GM23248 (cell line): ENCODE measurements at regions not wholly inside any gene's neighbourhood (a gene's known extent, or its start where the extent isn't known, plus 50 kb on each side); places are given as distances from the start of the nearest gene placed in this dataset.

Experiments
- DNase-seq: peaks from one replicate; pipeline ENCODE4 v3.0.0-alpha.2; 2015
- H2AFZ ChIP-seq: fragments of 200-600 bp; sonication (generic); 2 replicates; pipeline ENCODE4 v1.6.1; 2016; ENCODE audit warnings: antibody characterized with exemption
- H3F3A ChIP-seq: fragments of 200-600 bp; sonication (generic); 2 replicates; pipeline ENCODE4 v1.6.1; 2016; ENCODE audit warnings: mild to moderate bottlenecking, antibody characterized with exemption, mixed run types; ENCODE audit not compliant: insufficient read depth
- H3K27ac ChIP-seq: fragments of 200-600 bp; sonication (generic); 2 replicates; pipeline ENCODE4 v1.5.1; 2016; ENCODE audit warnings: mild to moderate bottlenecking
- H3K27me3 ChIP-seq: fragments of 200-600 bp; sonication (generic); replicated peaks from 2 replicates; pipeline ENCODE4 v1.6.1; 2016; ENCODE audit warnings: mild to moderate bottlenecking; ENCODE audit not compliant: insufficient read depth
- H3K36me3 ChIP-seq: fragments of 200-600 bp; sonication (generic); 2 replicates; pipeline ENCODE4 v1.6.1; 2016; ENCODE audit warnings: low read depth, mild to moderate bottlenecking
- H3K4me1 ChIP-seq: fragments of 200-600 bp; sonication (generic); 2 replicates; pipeline ENCODE4 v1.6.1; 2016; ENCODE audit warnings: mild to moderate bottlenecking; ENCODE audit not compliant: insufficient read depth
- H3K4me2 ChIP-seq: fragments of 200-600 bp; sonication (generic); one replicate; pipeline ENCODE4 v1.6.1; 2016; ENCODE audit warnings: mild to moderate bottlenecking; ENCODE audit not compliant: unreplicated experiment
- H3K4me3 ChIP-seq: fragments of 200-600 bp; sonication (generic); 2 replicates; pipeline ENCODE4 v1.5.1; 2016; ENCODE audit warnings: mild to moderate bottlenecking
- H3K79me2 ChIP-seq: fragments of 200-600 bp; sonication (generic); 2 replicates; pipeline ENCODE4 v1.6.1; 2016; ENCODE audit warnings: mild to moderate bottlenecking; ENCODE audit not compliant: insufficient read depth
- H3K9ac ChIP-seq: fragments of 200-600 bp; sonication (generic); 2 replicates; pipeline ENCODE4 v1.6.1; 2016; ENCODE audit warnings: mild to moderate bottlenecking
- H3K9me2 ChIP-seq: fragments of 200-600 bp; sonication (generic); 2 replicates; pipeline ENCODE4 v1.6.1; 2016; ENCODE audit warnings: mixed run types, mild to moderate bottlenecking, moderate library complexity; ENCODE audit not compliant: insufficient read depth
- H3K9me3 ChIP-seq: fragments of 200-600 bp; sonication (generic); one replicate; pipeline ENCODE4 v1.6.1; 2017; ENCODE audit warnings: low read depth
- H4K20me1 ChIP-seq: fragments of 200-600 bp; sonication (generic); 2 replicates; pipeline ENCODE4 v1.6.0; 2016; ENCODE audit not compliant: insufficient read depth
- EZH2 ChIP-seq: fragments of 200-600 bp; sonication (generic); IDR thresholded peaks from 2 replicates; pipeline ENCODE4 v1.6.1; 2018; ENCODE audit warnings: antibody characterized with exemption, mild to moderate bottlenecking; ENCODE audit not compliant: insufficient read depth, poor library complexity, severe bottlenecking
- EZH2phosphoT487 ChIP-seq: fragments of 200-600 bp; sonication (generic); IDR thresholded peaks from 2 replicates; pipeline ENCODE4 v1.6.1; 2018; ENCODE audit warnings: antibody characterized with exemption, moderate library complexity, mild to moderate bottlenecking, low read depth; ENCODE audit not compliant: insufficient read depth
- WGBS, 2 experiments: methylation state at CpG; one replicate each; pipeline ENCODE4 v1.1.6; 2015 to 2017; ENCODE audit warnings: low lambda C conversion rate in 2 of 2, low coverage in 1 of 2; ENCODE audit errors: missing lambda C conversion rate in 2 of 2; 5-methylcytosine and 5-hydroxymethylcytosine counted together
- in situ Hi-C: fragments of 300-500 bp; cut with MboI; formaldehyde crosslinking; loops from 2 replicates; pipeline ENCODE4 v1.15.0; 2020

DNA sequence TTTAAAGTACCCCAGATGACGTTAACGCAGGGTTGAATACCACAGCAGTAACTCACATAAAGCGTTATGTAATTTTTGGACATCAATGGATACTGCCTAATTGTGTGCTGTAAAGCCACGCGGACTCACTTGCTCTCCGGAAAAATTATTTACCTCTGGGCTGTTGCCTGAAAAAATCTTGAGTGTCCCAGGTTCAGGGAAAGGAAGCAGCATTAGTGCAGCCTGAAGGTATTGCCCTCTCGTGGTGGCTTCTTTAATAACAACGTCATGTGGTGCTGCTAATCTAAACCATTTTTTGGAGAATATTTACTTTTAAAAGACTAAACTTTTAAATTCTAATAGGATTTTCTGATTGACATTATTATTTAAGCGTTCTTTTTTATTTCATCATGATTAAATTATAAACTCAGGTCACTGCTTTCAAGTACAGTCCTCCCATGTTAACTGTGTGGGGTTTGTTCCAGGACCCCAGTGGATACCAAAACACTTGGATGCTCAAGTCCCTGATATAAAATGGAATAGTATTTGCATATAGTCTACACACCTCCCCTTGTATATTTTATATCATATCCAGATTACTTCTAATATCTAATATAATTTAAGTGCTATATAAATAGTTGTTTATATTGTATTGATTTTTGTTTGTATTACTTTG, 384.8 kb downstream of the FAM133A start:
- no peaks in the 10 kb centered on the region for H3K79me2 ChIP-seq
- H4K20me1 ChIP-seq = no peaks in the 10 kb centered on the region
- no peak overlapping the region for H3K4me3 ChIP-seq
- no peaks in the 10 kb centered on the region for H3F3A ChIP-seq
- in situ Hi-C loops = no loop called here
- H3K4me2 ChIP-seq = no peak overlapping the region
- H3K9ac ChIP-seq = no peak overlapping the region
- H3K27me3 ChIP-seq = no peaks in the 10 kb centered on the region
- no peaks in the 10 kb centered on the region for H3K9me2 ChIP-seq
- TF ChIP-seq EZH2 (no peak), EZH2phosphoT487 (no peak)
- no peaks in the 10 kb centered on the region for H3K4me1 ChIP-seq
- DNase-seq = peak; percentile 23
- H3K27ac ChIP-seq = no peak overlapping the region
- 6 to 15% methylated on average over 9 of the region's 9 CpGs for WGBS, 2 experiments
- H2AFZ ChIP-seq = no peak overlapping the region
- no peaks in the 10 kb centered on the region for H3K36me3 ChIP-seq
- H3K9me3 ChIP-seq = no peaks in the 10 kb centered on the region

DNA sequence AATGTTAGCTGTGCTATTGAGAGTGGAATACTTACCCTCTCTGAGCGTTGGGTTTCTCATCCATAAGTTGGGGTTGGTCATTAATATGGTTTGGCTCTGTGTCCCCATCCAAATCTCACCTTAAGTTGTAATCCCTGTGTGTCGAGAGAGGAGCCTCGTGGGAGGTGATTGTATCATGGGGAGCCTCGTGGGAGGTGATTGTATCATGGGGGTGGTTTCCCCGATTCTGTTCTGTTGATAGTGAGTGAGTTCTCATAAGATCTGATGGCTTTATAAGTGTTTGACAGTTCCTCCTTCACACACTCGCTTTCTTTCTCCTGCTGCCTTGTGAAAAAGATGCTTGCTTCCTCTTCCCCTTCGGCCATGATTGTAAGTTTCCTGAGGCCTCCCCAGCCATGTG, 391.1 kb downstream of the FAM133A start:
- WGBS, 2 experiments = 13 to 18% methylated on average over 7 of the region's 7 CpGs
- Histone ChIP-seq H3K4me2 (no peak overlapping the region), H3K4me1 (no peaks in the 10 kb centered on the region), H2AFZ (no peak overlapping the region), H3K9ac (no peak overlapping the region), H3K27me3 (no peaks in the 10 kb centered on the region), H4K20me1 (no peaks in the 10 kb centered on the region), H3K27ac (no peak overlapping the region), H3F3A (no peaks in the 10 kb centered on the region), H3K79me2 (no peaks in the 10 kb centered on the region), H3K9me3 (no peaks in the 10 kb centered on the region), H3K4me3 (no peak overlapping the region), H3K9me2 (no peaks in the 10 kb centered on the region), H3K36me3 (no peaks in the 10 kb centered on the region)
- TF ChIP-seq EZH2 = no peak
- no peak for TF ChIP-seq EZH2phosphoT487
- in situ Hi-C loops = no loop called here
- DNase-seq = no peak

DNA sequence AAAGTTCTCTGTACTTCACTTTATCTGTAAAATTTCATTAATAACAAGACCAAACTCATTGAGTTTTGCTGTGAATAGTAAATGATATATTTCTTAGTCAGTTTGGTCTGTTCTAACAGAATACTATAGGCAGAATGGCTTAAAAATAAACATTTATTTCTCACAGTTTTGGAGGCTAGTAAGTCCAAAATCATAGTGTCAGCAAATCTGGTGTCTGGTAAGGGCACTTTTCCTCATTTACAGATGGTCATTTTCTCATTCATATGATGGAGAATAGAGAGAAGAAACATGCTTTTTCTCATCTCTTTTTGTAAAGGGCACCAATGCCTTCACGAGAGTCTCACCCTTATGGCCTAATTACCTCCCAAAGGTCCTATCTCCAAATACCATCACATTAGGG, 415.1 kb downstream of the FAM133A start:
- Histone ChIP-seq H4K20me1 (no peaks in the 10 kb centered on the region), H2AFZ (no peak overlapping the region), H3K4me3 (no peak overlapping the region), H3K27ac (no peak overlapping the region), H3K4me1 (no peaks in the 10 kb centered on the region), H3F3A (no peaks in the 10 kb centered on the region), H3K4me2 (no peak overlapping the region), H3K9me3 (no peaks in the 10 kb centered on the region), H3K36me3 (no peaks in the 10 kb centered on the region), H3K9ac (no peak overlapping the region), H3K9me2 (no peaks in the 10 kb centered on the region), H3K79me2 (no peaks in the 10 kb centered on the region), H3K27me3 (no peaks in the 10 kb centered on the region)
- no peak for TF ChIP-seq EZH2phosphoT487
- DNase-seq = no peak
- WGBS, 2 experiments = 0 to 25% methylated on average over 1 of the region's 1 CpG
- in situ Hi-C loops = no loop called here

DNA sequence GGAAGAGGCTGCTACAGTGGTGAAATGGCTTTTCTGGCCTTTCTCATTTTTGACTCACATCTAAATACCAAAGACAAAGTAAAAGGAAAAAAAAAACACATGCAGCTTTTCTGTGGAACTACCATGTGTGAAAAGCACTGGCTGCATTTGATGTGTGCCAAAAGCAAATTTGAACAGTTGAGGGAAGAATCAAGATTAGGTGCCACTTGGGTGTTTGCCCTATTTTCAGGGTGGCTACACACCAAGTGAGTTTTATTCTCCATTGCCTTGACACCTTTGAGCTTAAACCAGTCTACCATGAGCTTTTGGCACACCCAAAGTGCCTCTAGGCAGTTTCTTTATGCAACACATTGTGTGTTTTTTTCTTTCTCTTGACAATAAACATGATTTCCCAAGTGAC, 423.9 kb downstream of the FAM133A start:
- no peaks in the 10 kb centered on the region for H3K9me3 ChIP-seq
- no peak overlapping the region for H3K4me2 ChIP-seq
- DNase-seq = no peak
- H3K9ac ChIP-seq = no peak overlapping the region
- no peaks in the 10 kb centered on the region for H3F3A ChIP-seq
- no peaks in the 10 kb centered on the region for H3K36me3 ChIP-seq
- H4K20me1 ChIP-seq = no peaks in the 10 kb centered on the region
- H3K4me3 ChIP-seq = no peak overlapping the region
- no peak overlapping the region for H3K27ac ChIP-seq
- in situ Hi-C loops = no loop called here
- no peaks in the 10 kb centered on the region for H3K79me2 ChIP-seq
- no peak for TF ChIP-seq EZH2phosphoT487
- no peak for TF ChIP-seq EZH2
- no peaks in the 10 kb centered on the region for H3K27me3 ChIP-seq
- H2AFZ ChIP-seq = no peak overlapping the region
- H3K9me2 ChIP-seq = no peaks in the 10 kb centered on the region
- no peaks in the 10 kb centered on the region for H3K4me1 ChIP-seq

DNA sequence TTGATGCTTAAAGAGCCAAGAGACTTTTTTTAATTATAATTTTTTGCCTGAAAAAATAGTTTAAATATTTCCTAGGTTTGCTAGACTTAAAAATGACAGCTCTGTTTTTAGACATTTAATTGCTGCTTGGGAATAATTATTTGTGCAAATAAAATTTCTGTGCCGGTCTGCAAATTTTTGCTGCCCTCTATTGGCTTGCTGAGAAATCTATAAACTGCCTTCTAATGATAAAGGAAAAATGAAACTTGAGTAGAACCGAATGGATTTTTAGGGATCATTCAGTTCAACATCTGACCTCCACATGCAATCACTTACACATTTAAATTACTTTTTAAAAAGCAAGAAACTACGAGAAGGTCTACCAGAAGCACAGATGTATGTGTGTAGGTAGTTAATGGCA, 434.0 kb downstream of the FAM133A start:
- Histone ChIP-seq H3K27ac (no peak overlapping the region), H3K36me3 (no peaks in the 10 kb centered on the region), H3K27me3 (no peaks in the 10 kb centered on the region), H4K20me1 (no peaks in the 10 kb centered on the region), H3K9me2 (no peaks in the 10 kb centered on the region), H3K4me1 (no peaks in the 10 kb centered on the region), H3K4me2 (no peak overlapping the region), H3K9ac (no peak overlapping the region), H3F3A (no peaks in the 10 kb centered on the region), H3K79me2 (no peaks in the 10 kb centered on the region), H3K4me3 (no peak overlapping the region), H3K9me3 (no peaks in the 10 kb centered on the region), H2AFZ (no peak overlapping the region)
- TF ChIP-seq EZH2phosphoT487 = no peak
- no peak for TF ChIP-seq EZH2
- WGBS, 2 experiments = 0 to 2% methylated on average over 3 of the region's 3 CpGs
- in situ Hi-C loops = no loop called here
- DNase-seq = peak; percentile 0
